Stimulated activated CD8-positive, alpha-beta memory T cell treated with anti-CD3 and anti-CD28 coated beads, Interleukin-4, amount 100 ng/mL, for 4 hours (primary cell): ENCODE measurements at regions not wholly inside any gene's neighbourhood (a gene's known extent, or its start where the extent isn't known, plus 50 kb on each side); places are given as distances from the start of the nearest gene placed in this dataset.

Source experiments
- DNase-seq, 2 donors: peaks; one replicate each; pipeline ENCODE4 v3.0.0-alpha.2; 2020; ENCODE audit warnings: low read depth in 2 of 2, low spot score in 1 of 2

DNA sequence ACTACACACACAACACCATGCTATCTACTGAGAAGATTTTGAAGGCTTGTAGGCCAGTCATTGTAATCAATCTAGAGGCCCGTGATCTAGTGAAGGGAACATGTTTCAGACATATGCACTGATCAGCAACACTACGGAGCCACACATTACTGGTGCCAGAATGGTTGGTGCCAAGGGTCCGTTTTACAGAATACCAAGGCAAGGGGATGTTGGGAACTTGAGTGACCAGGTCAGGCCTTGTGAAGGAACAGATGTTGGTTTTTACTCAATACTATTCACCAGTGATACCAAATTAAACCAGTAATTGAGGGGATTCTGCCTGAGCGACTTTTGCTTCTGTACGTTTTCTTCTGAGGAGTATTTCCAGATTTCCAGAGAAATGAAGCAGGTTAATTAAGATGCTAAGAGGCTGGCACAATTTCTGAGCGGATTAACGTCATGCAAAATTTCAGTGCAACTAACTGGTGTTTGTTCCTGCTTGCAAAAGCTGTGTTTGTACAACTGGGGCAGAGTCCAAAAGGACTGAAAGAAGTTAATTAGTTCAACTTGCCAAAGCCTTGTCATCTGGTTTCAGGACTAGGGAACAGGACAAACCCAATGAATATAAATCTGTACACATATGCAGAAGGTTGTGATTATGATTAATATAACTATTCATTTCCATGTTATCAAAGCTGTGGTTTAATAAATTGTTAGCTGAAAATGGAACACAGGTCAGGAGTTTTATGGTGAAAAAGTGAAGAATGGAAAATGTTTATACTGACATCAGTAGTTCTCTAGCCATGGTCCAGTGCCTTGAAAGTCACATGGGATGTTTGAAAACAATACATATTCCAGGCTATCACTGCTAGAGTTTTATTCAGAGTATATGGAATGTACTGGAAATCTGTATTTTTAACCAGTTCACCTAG, 432.1 kb upstream of the DCC start:
- no peak for DNase-seq

DNA sequence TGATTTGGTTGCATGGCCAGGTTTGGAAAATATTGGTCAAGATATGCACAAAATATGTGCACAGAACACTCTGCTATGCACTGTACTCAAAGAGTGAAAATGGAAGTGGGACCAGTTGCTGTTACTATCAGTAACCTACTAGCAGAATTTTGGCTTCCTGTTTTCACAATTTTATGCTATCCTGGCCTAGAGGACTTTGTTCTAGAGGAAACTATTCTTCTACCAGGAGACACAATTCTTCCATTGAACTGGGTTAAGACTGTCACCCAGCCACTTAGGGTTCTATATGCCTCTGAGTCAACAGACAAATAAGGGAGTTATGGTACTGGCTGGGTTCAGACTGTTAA, 431.4 kb upstream of the DCC start:
- no peak for DNase-seq

DNA sequence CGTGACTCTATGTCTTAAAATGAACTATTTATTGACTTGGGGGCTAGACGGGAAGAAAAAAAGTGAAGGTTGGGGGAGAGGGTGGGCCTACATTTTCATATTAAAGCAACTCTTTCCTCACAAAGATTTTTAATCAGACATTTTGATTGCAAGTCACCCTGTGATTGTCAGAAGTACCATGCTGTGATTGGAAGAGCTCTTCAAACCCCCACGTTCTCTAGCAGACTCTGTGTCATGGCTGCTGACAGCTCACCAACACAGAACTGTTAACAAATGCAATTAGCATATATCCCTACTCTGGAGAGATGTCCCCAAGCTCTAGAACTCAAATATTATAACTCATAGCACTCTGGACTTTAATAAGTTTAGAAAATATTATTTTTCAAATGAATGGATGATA, 428.4 kb upstream of the DCC start:
- no peak for DNase-seq

DNA sequence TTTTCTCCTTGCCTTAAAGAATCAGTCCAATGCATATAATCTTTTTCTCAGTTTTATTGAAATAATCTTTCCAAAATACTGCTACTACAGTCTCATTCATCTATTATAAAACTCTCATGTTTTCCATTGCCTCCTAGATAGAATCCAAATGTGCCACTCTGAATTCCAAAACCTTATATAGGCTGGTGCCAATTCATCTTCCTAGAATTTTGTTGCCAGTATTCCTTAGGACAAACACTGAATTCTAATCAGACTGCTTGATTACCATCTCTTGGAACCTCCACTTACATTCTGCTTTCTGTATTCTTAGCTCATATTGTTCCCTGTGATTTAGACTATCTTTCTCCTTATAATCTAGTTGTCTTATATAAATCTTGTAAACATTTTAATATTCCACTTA, 427.6 kb upstream of the DCC start:
- DNase-seq = no peak

DNA sequence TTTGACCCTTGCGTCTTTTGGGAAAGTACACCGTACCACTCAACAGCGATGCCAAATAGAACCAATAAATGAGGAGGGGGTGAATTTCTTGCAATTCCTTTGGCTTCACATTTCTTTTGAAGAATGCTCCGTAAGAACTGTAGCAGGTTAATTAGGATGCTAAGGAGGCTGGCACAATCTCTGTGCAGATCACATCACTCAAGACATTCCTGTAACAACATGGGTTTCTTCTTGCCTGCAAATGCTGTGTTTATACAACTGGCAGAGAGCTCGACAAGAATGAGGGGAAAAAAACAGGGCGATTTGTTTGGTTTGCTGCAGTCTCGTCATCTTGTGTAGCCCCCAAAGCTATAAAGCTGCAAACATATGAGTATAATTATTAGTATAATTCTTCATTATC, 424.8 kb upstream of the DCC start:
- DNase-seq = no peak

DNA sequence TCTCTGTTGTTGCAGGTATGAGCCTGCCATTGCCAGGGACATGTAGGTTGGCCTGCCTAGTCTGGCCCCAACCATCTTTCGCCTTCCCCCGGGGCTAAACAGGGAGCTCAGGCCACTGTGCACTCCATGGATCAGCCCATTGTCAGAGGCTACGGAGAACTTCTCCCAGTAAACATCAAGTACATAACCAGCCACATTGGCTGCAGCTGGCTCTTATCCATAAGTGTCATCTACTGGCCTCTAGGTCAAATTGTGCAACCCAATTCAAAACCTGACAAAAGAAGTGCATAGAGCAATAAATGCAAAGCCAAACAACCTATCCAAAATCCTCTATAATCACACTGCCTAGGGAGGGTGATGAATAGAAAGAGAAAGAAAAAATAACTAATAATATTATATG, 418.1 kb upstream of the DCC start:
- no peak for DNase-seq

DNA sequence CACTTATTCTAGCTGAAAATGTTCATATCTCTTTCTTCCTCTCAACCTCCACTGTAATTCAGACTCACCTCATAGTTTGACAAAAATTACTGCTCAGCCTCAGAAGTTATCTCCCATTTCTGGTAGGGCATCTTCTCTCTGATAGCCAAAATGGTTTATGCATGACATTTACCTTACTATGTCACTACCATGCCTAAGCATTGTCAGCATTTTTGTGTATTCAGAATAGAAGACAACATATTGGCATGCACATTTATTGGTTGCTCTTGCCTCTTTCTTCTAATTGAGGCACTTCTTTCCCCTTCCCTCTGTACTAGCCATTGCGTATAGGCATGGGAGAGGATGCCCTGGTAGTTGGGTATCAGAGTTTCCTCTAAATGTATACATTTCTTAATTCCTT, 406.1 kb upstream of the DCC start:
- no peak for DNase-seq

DNA sequence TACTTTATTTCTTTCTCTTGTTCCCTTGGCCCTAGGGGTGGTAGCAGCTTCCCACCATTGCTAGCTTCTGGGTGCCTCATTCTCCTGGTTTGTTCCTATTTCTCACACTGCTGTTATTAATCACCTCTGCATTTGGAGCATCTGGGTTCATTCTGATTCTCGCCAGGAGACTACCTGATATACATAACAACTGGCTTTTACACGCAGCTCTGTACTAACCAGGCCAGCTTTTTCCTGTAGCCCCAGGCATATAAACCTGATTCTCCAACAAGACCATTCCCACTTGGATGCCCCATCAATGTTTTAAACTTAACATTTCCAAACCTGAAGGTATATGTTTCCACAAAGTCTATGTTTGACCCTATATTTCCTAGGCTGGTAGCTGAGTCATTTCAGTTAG, 403.9 kb upstream of the DCC start:
- DNase-seq = no peak

DNA sequence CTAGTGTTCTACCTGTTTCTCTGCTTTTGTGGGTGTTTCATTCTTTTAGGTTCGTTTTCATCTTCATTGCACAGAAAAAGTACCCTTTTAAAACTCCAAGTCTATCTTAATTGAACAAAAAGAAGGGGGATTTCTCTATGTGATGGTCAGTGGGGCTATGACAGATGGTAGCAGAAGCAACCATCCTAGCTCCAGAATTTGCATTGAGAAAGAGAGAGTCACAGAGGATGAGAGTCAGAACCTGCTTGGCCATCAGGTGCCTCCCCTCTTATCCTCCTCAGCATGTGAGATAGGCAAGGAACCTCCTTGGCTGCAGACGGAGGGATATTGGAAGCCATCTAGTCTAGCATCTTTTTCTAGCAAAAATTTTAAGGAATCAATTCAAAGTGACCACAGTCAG, 398.0 kb upstream of the DCC start:
- no peak for DNase-seq

DNA sequence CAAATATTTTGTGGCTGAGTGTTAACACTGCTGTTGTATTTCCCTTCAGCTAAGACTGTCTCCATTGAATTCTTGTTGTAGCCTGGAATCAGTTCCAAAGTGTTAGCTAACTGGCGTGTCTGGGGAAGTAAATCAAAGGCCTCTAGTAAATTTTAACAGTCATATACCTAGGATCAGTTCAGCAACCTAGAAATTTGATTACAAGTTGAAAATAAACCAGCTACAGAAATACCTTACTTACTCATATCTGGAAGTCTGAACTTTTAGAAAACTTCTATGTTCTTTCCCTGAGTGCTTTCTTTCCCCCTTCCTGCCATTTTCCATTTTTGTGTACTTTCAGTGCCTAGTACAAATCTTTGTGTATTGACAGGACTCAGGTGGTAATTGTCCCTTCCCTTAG, 396.7 kb upstream of the DCC start:
- DNase-seq = no peak

DNA sequence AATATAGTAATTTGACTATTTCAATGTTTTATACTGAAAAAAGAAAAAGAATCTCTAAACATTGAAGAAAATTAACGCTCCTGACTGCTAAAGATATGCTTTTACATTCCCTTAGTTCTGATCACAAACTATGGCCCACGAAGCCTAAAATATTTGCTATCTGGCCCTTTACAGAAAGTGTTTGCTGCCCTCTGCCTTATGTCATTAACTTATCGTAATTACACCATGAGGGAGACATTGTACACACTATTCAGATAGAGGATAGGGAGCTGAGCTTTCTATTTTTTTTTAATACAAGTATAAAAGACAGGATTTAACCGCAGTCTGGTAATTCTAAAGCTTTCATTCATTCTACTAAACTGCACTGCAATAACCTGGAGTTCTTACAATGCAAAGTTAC, 393.1 kb upstream of the DCC start:
- no peak for DNase-seq

DNA sequence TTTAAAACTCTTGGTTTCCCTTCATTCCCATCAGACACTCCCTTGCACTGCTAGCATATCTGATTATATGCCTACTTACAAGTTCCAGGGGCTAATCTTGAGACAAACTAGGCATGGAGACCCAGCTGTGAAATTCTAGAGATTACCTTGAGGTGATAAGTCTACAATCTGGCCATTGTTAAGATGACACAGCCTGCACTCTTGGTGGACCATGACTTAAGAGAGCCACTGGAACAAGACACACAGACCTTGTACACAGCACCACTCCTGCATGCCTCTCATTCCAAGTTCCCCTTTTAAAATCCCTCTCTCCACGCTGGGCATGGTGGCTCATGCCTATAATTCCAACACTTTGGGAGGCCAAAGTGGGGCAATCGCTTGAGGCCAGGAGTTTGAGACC, 387.2 kb upstream of the DCC start:
- DNase-seq = no peak

DNA sequence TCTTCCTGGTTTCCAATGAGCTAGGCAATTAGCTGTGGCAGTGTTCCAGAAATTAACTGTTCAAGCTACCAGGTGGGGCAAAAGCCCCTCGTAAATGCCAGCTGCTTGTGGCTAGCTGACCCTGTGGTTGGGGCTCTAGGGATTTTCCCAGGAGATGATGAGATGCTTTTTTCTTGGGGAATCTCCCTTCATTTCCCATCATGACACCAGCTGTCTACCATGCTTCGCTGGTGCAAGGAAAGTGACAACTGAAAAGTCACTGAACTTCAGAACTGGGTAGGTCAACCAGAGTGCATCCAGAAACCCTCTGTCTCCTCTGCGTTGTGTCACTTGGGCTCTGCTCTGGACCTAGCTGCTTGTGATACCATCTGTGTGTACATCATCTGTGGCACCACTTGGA, 386.5 kb upstream of the DCC start:
- no peak for DNase-seq

DNA sequence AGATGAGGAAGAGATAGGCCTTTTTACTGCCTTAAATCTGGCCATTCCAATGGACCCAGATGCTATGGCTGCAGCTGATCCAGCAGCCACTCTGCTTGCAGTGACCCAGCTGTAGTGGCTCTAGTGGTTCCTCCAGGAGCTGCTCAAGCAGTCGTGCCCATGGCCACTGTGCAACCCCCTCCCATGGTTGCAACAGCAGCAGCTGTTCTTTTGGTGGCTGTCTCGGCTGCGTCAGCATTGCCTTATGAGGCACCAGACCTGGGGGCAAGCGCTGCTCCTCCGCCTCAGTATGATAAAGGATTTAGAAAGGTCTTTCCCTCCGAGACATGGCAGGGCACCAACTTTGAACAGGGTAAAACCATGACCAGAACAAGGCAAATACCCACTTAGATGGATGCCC, 384.9 kb upstream of the DCC start:
- DNase-seq = no peak

DNA sequence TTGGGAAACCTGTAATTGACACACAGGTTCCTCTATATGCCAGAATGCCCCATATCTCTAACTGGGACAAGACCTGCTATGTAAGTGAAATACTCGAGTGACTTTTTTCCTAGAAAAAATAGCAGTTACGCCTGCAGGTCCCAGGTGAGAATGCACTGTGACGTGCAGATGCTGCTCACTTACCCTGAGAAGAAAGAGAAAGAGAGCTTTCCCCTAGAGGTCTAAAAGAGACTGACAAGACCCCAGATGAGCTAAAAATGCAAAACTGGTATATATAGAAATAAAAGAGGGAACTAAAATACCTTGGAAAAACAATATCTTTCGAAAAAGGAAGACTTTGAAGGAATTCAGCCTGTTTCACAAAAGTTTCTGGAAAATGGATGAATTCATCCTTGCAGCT, 383.0 kb upstream of the DCC start:
- no peak for DNase-seq

DNA sequence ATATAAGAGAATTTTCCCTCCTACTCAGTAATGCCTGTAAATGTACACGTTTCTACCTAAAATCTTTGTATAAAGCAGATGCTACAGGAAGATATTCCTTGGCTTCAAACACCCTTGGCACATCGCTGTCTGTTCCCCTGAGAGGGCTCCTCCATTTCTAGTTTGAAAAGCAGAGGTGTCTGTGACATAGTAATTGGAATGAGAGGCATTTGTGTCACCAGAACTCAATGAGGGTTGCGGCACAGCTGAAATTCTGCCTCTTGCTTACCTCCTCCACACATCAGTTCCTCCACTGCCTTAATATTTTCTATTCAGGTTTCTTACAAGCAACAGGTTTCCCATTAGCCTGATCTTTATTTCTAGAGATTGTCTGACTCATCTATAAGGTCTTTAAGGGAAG, 359.9 kb upstream of the DCC start:
- DNase-seq = no peak

DNA sequence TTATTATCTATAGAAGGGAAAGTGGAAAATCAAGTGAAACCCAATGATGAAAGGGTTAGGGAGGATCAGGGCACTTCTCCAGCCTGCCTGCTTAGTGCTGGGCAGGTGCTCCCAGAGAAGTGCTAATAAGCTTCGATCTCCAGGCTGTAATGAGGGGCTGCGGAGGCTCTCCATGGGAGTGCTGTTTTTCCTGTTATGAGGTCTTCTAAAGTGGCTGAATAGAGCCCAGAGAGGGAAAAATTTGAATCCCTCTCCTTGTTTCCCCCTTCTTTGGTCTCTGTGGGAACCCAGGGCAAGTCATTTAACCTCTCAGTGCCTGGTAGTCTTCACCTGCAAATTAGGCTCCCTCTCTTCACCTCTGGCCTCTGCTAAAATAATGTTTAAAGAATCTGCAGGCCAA, 351.7 kb upstream of the DCC start:
- no peak for DNase-seq

DNA sequence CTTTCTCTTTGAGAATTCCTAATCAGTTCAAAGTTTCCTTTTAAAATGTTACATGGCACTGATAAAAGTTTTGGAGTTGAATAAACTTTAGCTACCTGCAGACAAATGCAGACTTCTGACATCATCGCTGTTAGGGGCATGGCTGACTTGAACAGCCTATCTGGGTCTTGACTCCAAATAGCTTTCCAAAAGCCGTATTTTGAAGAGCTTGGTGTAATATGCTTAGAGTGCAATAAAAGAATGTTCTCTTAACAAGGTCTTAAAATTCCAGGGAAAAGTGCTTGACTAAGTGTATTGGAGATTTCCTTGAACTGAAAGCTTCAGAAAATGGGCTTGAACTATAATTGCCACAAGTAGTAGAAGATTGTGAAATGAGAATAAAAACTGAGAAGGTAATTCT, 342.9 kb upstream of the DCC start:
- DNase-seq = no peak

DNA sequence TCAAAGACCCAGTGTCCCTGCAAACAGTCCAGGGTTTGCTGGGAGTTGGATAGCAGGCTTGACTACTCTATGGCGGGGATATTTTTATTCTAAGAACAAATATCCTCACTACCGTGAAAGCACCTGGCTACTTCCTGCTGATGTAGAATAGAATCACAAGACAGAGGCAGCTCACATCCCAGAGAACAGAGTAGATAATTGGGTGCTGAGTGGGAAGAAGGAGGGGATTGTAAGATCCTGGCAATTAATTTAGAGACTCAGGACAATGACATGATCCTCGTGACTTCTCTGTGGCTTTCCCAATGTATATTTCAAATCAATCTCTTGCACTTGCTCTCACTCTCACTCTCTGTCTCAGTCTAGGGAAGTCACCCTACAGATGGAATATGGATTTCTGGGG, 341.9 kb upstream of the DCC start:
- no peak for DNase-seq

DNA sequence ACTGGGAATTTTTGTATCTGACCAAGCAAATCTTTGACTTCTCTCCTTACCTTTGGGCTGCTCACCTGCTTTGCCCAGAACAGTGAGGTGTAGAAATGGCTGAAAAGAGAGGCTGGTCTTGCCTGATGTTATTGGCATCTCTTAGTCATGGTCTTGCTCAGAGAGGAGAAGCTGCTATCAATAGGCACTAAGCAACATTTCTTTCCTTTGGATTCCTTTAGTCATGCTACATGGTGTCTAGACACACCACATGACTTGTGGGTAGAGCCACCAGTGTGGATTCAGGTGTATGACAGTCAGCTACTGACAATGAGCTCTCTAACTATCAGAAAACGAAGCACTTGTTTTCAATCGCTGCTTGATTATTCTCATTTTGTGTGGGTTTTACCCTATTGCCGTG, 341.3 kb upstream of the DCC start:
- no peak for DNase-seq

DNA sequence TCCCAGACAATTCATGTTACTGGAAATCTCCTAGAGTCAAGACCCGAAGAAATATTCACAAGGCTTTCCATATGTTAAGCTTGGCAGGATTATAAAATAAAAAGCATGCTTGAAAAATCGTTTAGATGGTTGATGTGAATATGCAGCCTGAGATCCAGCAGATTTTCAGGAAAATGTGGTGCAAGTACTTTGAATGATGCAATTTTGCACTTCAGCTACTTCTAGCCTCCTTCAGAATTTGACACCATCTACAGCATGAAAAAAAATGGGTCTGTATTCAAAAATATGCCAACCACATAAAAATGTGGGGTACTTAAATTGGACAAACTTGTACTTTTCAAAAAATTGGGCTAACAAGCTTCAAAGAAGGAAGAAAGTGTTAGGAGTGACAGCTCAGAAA, 340.6 kb upstream of the DCC start:
- no peak for DNase-seq

DNA sequence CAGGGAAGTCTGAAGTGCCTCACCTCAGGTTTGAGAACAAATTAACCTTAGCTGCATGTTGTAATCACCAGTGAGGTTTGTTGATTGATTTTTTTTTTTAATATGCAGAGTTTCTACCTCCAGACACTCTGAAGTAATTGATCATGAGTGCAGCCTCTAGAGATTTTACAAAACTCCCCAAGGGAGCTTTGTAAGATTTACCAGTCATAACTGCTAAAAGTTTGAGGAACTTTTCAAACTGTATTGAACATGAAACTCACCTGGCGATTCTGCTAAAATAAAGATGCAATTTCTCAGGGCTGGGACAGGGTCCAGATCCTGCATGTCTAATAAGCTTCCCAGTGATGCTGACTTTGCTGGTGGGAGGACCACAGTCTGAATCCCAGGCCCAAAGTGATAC, 339.6 kb upstream of the DCC start:
- no peak for DNase-seq

DNA sequence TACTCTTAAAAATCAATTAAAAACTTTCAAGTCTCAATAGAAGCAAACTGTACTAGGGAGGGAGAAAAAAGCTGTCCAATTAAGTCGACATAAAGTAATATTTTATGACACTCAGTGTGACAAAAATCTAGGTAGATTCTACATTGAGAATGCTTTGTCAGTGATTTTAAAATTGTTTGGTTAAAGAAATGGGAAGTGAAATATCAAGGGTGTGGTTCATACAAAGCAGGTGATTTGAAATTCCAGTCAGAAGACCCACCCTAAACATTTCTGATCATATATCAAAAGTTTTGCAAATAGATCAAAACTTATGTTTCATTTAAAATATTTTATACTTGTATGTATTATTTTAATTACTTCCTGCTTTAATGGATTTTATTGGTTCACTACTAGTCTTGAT, 338.9 kb upstream of the DCC start:
- DNase-seq = no peak

DNA sequence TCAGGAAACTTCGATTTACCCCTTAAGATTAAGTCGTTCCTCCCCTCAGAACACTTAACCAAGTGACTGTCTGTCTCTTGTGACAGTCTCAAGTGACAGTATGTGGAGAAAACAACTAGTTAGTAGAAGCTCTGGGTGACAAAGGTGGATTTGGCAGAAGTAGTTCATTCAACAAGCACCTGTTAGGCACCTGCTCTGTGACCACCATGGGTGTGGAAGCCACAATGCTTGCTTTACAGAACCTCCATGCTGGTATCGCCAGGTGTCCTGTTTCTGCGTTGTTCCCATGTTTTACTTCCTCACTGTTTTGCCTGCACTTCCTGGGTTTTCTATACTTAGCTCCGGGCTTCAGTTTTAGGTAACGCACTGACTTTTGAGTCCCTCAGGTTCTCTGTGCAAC, 337.4 kb upstream of the DCC start:
- no peak for DNase-seq
